PC-9 (cell line): ENCODE measurements at regions not wholly inside any gene's neighbourhood (a gene's known extent, or its start where the extent isn't known, plus 50 kb on each side); places are given as distances from the start of the nearest gene placed in this dataset.

Experiments
- BruUV-seq: library from RNA; stranded (reverse); fragments of 400-500 nt; replicated peaks from 2 replicates; lab custom pipeline; 2021; lab: Mats Ljungman, UMichigan
- CTCF ChIA-PET: fragments of 300-600 bp; sonication (Branson Sonifier 250); formaldehyde crosslinking; loops from one replicate; lab custom pipeline; 2022; ENCODE audit warnings: antibody characterized with exemption; lab: Charles Lee
- POLR2A ChIA-PET: fragments of 300-600 bp; sonication (Branson Sonifier 250); formaldehyde crosslinking; loops from one replicate; lab custom pipeline; 2022; ENCODE audit warnings: antibody characterized with exemption; ENCODE audit not compliant: unreplicated experiment; lab: Charles Lee
- DNase-seq, 2 experiments: peaks; one replicate each; pipeline versions ENCODE4 v3.0.0 to v3.0.0-alpha.2; 2015 to 2022; ENCODE audit warnings: mixed read lengths in 1 of 2
- H2AFZ ChIP-seq: fragments of 200-600 bp; sonication (generic); 2 replicates; pipeline ENCODE4 v1.8.1; 2017; ENCODE audit warnings: antibody characterized with exemption
- H3F3A ChIP-seq: fragments of 200-600 bp; sonication (generic); 2 replicates; pipeline ENCODE4 v1.8.1; 2017; ENCODE audit warnings: antibody characterized with exemption, mild to moderate bottlenecking, low read depth; ENCODE audit not compliant: insufficient read depth
- H3K27ac ChIP-seq: fragments of 200-600 bp; sonication (generic); 2 replicates; pipeline ENCODE4 v1.6.1; 2016; ENCODE audit warnings: mixed run types
- H3K27me3 ChIP-seq: fragments of 200-600 bp; sonication (generic); 2 replicates; pipeline ENCODE4 v1.6.1; 2016; ENCODE audit warnings: low read depth, mixed run types; ENCODE audit not compliant: insufficient read depth
- H3K36me3 ChIP-seq: fragments of 200-600 bp; sonication (generic); 2 replicates; pipeline ENCODE4 v1.6.1; 2016; ENCODE audit warnings: low read depth, mixed run types
- H3K4me1 ChIP-seq: fragments of 200-600 bp; sonication (generic); replicated peaks from 2 replicates; pipeline ENCODE4 v1.6.1; 2016; ENCODE audit warnings: mixed run types; ENCODE audit not compliant: insufficient read depth
- H3K4me2 ChIP-seq: fragments of 200-600 bp; sonication (generic); 2 replicates; pipeline ENCODE4 v1.6.1; 2017; ENCODE audit warnings: mixed run types
- H3K4me3 ChIP-seq: fragments of 200-600 bp; sonication (generic); 2 replicates; pipeline ENCODE4 v1.6.1; 2016; ENCODE audit warnings: mixed run types
- H3K79me2 ChIP-seq: fragments of 200-600 bp; sonication (generic); 2 replicates; pipeline ENCODE4 v1.6.1; 2017; ENCODE audit warnings: low read depth, mixed run types
- H3K9me2 ChIP-seq: fragments of 200-600 bp; sonication (generic); 2 replicates; pipeline ENCODE4 v1.8.1; 2017; ENCODE audit warnings: mild to moderate bottlenecking; ENCODE audit not compliant: insufficient read depth
- H3K9me3 ChIP-seq: fragments of 200-600 bp; sonication (generic); 2 replicates; pipeline ENCODE4 v1.8.1; 2016; ENCODE audit warnings: low read depth; ENCODE audit not compliant: insufficient read depth
- H4K20me1 ChIP-seq: fragments of 200-600 bp; sonication (generic); 2 replicates; pipeline ENCODE4 v1.8.1; 2017; ENCODE audit not compliant: insufficient read depth
- EZH2 ChIP-seq: fragments of 200-600 bp; sonication (generic); IDR thresholded peaks from 2 replicates; pipeline ENCODE4 v1.8.0; 2017; ENCODE audit warnings: antibody characterized with exemption, low read depth
- intact Hi-C: fragments of 100-400 bp; cut with micrococcal nuclease; formaldehyde crosslinking; loops from one replicate; pipeline ENCODE4 v1.10.0; 2022; ENCODE audit not compliant: unreplicated experiment
- TF ChIP-seq, protein P1 (sequence below): fragments of 200-600 bp; sonication (generic); conservative IDR thresholded peaks from 2 replicates; pipeline ENCODE4 v1.6.1; 2017; ENCODE audit warnings: mixed run types, antibody characterized with exemption, mild to moderate bottlenecking, moderate library complexity

GRCh38 chr18:51651761-51652160, 454.3 kb upstream of the MEX3C start:
- TF ChIP-seq, protein P1, sequence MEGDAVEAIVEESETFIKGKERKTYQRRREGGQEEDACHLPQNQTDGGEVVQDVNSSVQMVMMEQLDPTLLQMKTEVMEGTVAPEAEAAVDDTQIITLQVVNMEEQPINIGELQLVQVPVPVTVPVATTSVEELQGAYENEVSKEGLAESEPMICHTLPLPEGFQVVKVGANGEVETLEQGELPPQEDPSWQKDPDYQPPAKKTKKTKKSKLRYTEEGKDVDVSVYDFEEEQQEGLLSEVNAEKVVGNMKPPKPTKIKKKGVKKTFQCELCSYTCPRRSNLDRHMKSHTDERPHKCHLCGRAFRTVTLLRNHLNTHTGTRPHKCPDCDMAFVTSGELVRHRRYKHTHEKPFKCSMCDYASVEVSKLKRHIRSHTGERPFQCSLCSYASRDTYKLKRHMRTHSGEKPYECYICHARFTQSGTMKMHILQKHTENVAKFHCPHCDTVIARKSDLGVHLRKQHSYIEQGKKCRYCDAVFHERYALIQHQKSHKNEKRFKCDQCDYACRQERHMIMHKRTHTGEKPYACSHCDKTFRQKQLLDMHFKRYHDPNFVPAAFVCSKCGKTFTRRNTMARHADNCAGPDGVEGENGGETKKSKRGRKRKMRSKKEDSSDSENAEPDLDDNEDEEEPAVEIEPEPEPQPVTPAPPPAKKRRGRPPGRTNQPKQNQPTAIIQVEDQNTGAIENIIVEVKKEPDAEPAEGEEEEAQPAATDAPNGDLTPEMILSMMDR = no peak
- Histone ChIP-seq H3K9me3 (no peaks in the 10 kb centered on the region; the same call in 1 of the 2 replicates), H3F3A (no peaks in the 10 kb centered on the region), H3K36me3 (no peaks in the 10 kb centered on the region), H2AFZ (no peak overlapping the region), H3K27ac (no peak overlapping the region), H3K9me2 (no peaks in the 10 kb centered on the region), H3K27me3 (no peaks in the 10 kb centered on the region), H3K4me1 (no peaks in the 10 kb centered on the region), H3K4me2 (no peak overlapping the region), H3K79me2 (no peaks in the 10 kb centered on the region), H4K20me1 (no peaks in the 10 kb centered on the region), H3K4me3 (no peak overlapping the region)
- no peak for DNase-seq
- no TSS peak for BruUV-seq
- POLR2A ChIA-PET = no interaction called here
- CTCF ChIA-PET = no interaction called here
- intact Hi-C loops = no loop called here

GRCh38 chr18:51653507-51654213, 456.2 kb upstream of the MEX3C start:
- H3K27me3 ChIP-seq = no peaks in the 10 kb centered on the region
- no peak overlapping the region for H3K27ac ChIP-seq
- H3K4me2 ChIP-seq = no peak overlapping the region
- no peaks in the 10 kb centered on the region for H3K36me3 ChIP-seq
- no peaks in the 10 kb centered on the region for H4K20me1 ChIP-seq
- intact Hi-C loops = no loop called here
- TF ChIP-seq EZH2 = no peak
- TF ChIP-seq, protein P1 = no peak
- H3K4me3 ChIP-seq = no peak overlapping the region
- no peaks in the 10 kb centered on the region for H3K9me2 ChIP-seq
- ChIA-PET POLR2A (no interaction called here), CTCF (no interaction called here)
- no TSS peak for BruUV-seq
- no peak for DNase-seq
- no peaks in the 10 kb centered on the region for H3K79me2 ChIP-seq
- H3F3A ChIP-seq = no peaks in the 10 kb centered on the region
- H2AFZ ChIP-seq = no peak overlapping the region
- H3K4me1 ChIP-seq = no peaks in the 10 kb centered on the region
- no peaks in the 10 kb centered on the region for H3K9me3 ChIP-seq

DNA sequence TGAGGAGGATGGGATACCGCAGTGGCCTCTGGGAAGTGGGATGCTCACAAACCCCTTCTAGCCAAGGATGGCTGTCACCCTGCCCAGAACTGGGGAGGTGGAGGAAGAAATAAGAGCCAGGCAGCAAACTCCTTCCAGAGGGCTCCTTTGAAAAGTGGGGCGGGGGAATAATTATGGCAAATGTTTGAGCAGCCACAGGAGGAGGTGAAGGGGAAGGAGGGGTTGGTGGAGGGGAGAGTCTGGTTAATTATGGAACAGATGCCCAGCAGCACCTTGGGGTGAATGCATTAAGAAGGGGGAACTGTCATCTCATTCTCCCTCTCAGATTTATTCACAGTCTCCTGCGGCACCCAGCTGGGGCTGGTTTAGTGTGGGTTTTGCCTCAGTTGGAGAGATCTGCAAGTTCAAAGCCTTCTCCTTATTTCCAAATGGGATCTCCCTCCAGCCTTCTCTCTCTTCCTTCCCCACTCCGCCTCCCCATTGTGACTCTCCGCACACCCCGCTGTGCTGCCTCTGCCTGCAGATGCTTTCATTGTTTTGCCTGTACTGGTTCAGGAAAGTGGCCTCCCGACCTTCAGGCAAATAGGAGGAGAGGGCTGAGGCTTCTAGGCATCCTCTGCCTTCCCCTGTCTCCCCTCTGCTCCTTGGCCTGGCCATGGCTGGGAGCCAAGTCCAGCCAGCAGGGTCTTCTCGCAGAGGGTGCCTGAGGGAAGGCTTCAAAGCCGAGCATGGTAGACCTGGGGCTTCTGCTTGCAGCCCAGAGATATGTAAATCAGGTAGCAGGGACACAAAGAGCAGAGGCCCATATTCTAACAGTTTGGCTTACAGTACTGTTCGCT, 457.2 kb upstream of the MEX3C start:
- Histone ChIP-seq H3K9me2 (no peaks in the 10 kb centered on the region), H2AFZ (no peak overlapping the region), H3K27me3 (no peaks in the 10 kb centered on the region), H3K27ac (no peak overlapping the region), H4K20me1 (no peaks in the 10 kb centered on the region), H3K4me3 (no peak overlapping the region), H3K79me2 (no peaks in the 10 kb centered on the region), H3K4me2 (no peak overlapping the region), H3F3A (no peaks in the 10 kb centered on the region), H3K36me3 (no peaks in the 10 kb centered on the region), H3K4me1 (no peaks in the 10 kb centered on the region), H3K9me3 (no peaks in the 10 kb centered on the region)
- TF ChIP-seq EZH2 = no peak
- TF ChIP-seq, protein P1 = no peak
- CTCF ChIA-PET = no interaction called here
- POLR2A ChIA-PET = no interaction called here
- no TSS peak for BruUV-seq
- intact Hi-C loops = no loop called here
- no peak for DNase-seq
